HG02973 (cell line): ENCODE measurements at regions not wholly inside any gene's neighbourhood (a gene's known extent, or its start where the extent isn't known, plus 50 kb on each side); places are given as distances from the start of the nearest gene placed in this dataset.

Experiments
- ATAC-seq: cut with Tn5 transposase; IDR thresholded peaks from one replicate; pipeline ENCODE4 v1.9.1; 2021; ENCODE audit warnings: moderate library complexity; ENCODE audit not compliant: unreplicated experiment

GRCh38 chr14:55734731-55735130 lies 154.7 kb downstream of the KTN1 start:
- no peak for ATAC-seq

GRCh38 chr14:55739967-55740648 lies 160.1 kb downstream of the KTN1 start:
- no peak for ATAC-seq

GRCh38 chr14:55740649-55740989 lies 160.6 kb downstream of the KTN1 start:
- ATAC-seq: no peak

- no peak for ATAC-seq
These were observed 161.2 kb downstream of the KTN1 start for GRCh38 chr14:55741240-55741639.

- no peak for ATAC-seq
These were observed 163.5 kb downstream of the KTN1 start for GRCh38 chr14:55743551-55743950.

- ATAC-seq: no peak
These were observed 164.3 kb downstream of the KTN1 start for GRCh38 chr14:55744321-55744720.

- ATAC-seq: no peak
These were observed 165.9 kb downstream of the KTN1 start for GRCh38 chr14:55745906-55746305.

GRCh38 chr14:55746558-55746957 lies 166.6 kb downstream of the KTN1 start:
- ATAC-seq: no peak

- ATAC-seq: no peak
These were observed 167.2 kb downstream of the KTN1 start for GRCh38 chr14:55747186-55747585.

GRCh38 chr14:55749201-55749812 lies 169.3 kb downstream of the KTN1 start:
- no peak for ATAC-seq

GRCh38 chr14:55749946-55750345 lies 169.9 kb downstream of the KTN1 start:
- ATAC-seq: no peak

- ATAC-seq: no peak
These were observed 172.8 kb downstream of the KTN1 start for GRCh38 chr14:55752580-55753390.

- no peak for ATAC-seq
These were observed 174.5 kb downstream of the KTN1 start for GRCh38 chr14:55754471-55754870.

- no peak for ATAC-seq
These were observed 174.9 kb downstream of the KTN1 start for GRCh38 chr14:55754871-55755270.

- ATAC-seq: no peak
These were observed 176.1 kb downstream of the KTN1 start for GRCh38 chr14:55756078-55756477.

GRCh38 chr14:55756557-55756956 lies 176.6 kb downstream of the KTN1 start:
- ATAC-seq: no peak

GRCh38 chr14:55758796-55759195 lies 178.8 kb downstream of the KTN1 start:
- no peak for ATAC-seq

- no peak for ATAC-seq
These were observed 181.0 kb downstream of the KTN1 start for GRCh38 chr14:55760789-55761566.

- ATAC-seq: no peak
These were observed 181.6 kb downstream of the KTN1 start for GRCh38 chr14:55761651-55762050.

GRCh38 chr14:55762595-55763232 lies 182.7 kb downstream of the KTN1 start:
- no peak for ATAC-seq

- ATAC-seq: no peak
These were observed 184.8 kb downstream of the KTN1 start for GRCh38 chr14:55764784-55765183.
